Transverse colon (tissue), 4 donors: ENCODE measurements at regions not wholly inside any gene's neighbourhood (a gene's known extent, or its start where the extent isn't known, plus 50 kb on each side); places are given as distances from the start of the nearest gene placed in this dataset.

ENCODE experiments used
- CTCF ChIP-seq, 5 experiments: fragments of 200-600 bp in 3 of 5; fragments of 450-650 bp in 2 of 5; sonication (generic) in 3 of 5; IDR thresholded peaks; 1 replicate in 2 of 5; 2 replicates in 3 of 5; pipeline ENCODE4 v1.5.1; 2016 to 2017; ENCODE audit warnings: antibody characterized with exemption in 5 of 5, inconsistent platforms in 3 of 5, mild to moderate bottlenecking in 2 of 5, moderate library complexity in 1 of 5
- EP300 ChIP-seq: sonication (generic); formaldehyde crosslinking; IDR thresholded peaks from one replicate; pipeline ENCODE4 v1.6.1; 2017; ENCODE audit warnings: antibody characterized with exemption, low read depth
- POLR2AphosphoS5 ChIP-seq, 3 donors: sonication (generic); formaldehyde crosslinking; IDR thresholded peaks; one replicate each; pipeline ENCODE4 v1.6.1; 2016; ENCODE audit warnings: antibody characterized with exemption in 3 of 3

DNA sequence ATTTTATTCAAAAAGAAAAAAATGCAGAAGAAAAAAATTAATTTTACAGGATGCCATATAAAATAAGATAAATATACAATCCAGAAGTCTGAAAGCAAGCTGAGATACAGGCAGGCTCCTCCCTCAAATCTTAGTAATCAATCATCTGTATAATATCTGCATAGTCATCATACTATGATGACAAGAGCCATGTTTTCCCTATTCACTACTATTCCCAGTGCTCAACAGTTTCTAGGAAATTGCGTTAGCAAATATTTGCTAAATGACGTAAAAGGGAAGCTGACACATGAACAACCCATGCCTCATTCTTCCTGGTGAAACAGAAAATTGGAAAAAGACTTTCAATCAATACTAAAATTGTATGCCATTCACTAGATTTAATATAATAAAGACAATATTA, 793.2 kb downstream of the SUCLG1 start:
- TF ChIP-seq CTCF (IDR thresholded peaks at IDR 0.05) (no peak), EP300 (no peak), POLR2AphosphoS5 (IDR thresholded peaks at IDR 0.05) (no peak)
